HS-27A (cell line): ENCODE measurements at regions not wholly inside any gene's neighbourhood (a gene's known extent, or its start where the extent isn't known, plus 50 kb on each side); places are given as distances from the start of the nearest gene placed in this dataset.

Experiments
- DNase-seq: peaks from one replicate; pipeline ENCODE4 v3.0.0-alpha.2; 2012; ENCODE audit warnings: low read depth, missing footprints

DNA sequence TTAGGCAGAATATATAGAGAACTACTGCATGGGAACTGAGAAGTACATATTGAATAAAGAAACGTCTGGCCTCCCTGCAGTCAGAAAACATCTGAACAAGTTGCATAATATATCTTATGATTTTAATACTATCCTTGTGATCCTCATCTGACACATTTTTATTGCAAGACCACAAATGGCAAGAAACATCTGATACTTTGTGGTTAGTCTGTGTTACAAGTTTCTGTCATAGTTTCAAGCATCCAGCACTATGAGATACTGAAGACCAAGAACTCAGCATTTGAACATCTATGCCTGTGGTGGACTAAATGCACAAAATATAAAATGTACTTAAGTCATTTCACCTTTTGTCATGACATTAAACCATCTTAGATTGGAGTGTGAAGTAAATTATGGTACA lies 1175.8 kb upstream of the MIR17HG start:
- no peak for DNase-seq

- no peak for DNase-seq
Observed at GRCh38 chr13:90177512-90177911, 1170.0 kb upstream of the MIR17HG start.

DNA sequence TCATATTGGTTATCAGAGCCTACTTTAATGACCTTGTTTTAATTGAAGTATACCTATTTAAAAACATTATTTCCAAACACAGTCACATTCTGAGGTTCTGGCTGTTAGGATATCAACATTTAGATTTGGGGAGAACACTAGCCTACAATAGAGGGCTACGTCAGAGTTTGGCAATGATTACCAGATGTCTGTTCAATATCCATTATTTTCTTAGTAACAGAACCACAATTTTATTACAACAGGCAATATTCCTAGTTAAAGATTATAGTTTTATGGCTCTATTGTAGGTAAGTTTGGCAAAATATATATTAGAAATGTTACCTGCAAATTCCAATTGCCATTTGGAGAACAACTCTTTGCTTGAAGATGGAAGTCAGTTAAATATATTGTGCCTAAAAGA lies 1163.1 kb upstream of the MIR17HG start:
- DNase-seq = no peak

DNA sequence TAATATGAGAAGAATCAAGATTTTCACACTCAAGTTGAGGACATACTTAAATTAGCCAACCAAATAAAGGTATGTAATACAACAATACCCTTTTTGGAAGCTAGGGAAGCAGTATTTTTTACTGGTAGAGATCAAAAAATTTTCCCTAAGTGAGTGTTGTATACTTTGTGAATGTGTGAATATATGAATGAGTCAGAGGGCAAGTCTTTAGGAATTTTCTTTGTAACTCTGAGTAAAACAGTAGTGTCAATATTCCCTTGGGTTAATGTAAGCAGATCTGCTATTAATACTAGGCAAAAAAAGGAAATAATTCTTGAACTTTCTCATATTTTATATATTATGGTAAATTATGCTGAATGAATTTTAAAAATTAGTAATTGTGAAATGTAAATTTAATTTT lies 1161.8 kb upstream of the MIR17HG start:
- DNase-seq = no peak

DNA sequence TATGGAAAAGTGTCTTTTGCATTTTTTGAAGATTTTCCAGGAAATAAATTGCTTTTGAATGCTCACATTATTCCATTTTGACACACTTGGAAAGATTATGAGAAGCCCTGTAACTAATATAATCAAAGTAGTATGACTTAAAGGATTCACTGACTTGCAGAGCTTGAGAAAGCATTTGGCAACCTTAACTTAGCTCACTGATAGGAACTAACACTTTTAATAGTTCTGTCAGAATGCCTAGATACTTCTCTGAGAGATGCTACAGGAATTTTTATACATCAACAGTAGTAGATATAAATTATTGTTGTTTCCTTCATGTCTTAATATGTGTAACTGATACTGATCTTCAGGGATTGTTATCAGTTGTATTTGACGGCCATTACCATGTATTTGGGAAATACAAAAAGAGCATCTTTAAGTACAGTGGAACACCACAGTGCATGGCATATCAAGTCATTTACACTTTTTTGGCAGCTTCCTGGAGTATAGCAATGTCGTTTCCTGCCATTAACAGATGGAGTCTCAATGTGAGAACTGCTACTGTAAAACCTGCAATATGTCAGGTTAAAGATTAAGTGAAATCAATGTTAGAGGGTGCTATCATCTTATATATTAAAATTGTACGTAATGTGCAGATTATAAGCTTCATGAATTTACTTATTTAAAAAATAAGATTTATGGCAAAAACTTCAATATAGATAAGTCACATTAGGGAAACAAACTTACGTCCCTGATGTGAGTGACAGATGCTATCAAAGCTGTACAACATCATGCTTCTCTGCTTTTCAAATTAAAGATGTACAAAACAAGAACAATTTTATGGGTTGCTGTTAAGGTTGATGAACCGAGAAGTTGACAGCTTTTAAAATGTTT lies 1159.8 kb upstream of the MIR17HG start:
- DNase-seq = no peak

DNA sequence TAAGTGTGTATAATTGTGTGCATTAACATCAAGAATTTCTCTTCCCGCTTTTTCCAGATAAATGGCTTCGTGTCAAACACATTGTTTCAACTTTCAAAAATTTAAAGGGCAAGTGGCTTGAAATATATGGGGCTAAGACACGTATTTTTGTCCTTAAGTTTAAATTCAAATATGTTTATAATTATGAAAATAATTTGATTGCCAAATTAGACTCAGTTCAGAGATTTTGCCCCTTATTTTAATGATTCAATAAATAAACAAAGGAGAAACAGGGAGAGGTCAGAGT lies 1159.2 kb upstream of the MIR17HG start:
- DNase-seq = no peak

- no peak for DNase-seq
Observed at GRCh38 chr13:90197722-90198121, 1149.8 kb upstream of the MIR17HG start.

DNA sequence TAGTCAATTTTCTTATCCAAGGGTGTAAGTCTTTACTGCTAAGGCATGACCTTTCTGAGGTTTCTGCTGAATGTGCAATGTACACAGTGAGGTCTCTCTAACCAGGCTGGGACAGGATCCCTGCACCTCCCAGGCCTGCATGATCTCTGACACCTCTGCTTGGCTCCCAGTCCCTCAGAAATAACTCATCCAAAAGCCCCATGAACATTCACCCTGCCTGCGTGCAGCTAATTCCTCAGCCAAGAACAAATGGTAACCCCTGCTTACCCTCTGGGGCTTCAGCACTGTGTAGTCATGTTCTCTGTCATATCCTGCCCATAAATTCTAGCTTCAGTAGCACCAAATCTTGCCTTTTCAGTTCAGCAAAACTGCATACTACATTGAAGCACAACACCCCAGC lies 1146.3 kb upstream of the MIR17HG start:
- DNase-seq = no peak

DNA sequence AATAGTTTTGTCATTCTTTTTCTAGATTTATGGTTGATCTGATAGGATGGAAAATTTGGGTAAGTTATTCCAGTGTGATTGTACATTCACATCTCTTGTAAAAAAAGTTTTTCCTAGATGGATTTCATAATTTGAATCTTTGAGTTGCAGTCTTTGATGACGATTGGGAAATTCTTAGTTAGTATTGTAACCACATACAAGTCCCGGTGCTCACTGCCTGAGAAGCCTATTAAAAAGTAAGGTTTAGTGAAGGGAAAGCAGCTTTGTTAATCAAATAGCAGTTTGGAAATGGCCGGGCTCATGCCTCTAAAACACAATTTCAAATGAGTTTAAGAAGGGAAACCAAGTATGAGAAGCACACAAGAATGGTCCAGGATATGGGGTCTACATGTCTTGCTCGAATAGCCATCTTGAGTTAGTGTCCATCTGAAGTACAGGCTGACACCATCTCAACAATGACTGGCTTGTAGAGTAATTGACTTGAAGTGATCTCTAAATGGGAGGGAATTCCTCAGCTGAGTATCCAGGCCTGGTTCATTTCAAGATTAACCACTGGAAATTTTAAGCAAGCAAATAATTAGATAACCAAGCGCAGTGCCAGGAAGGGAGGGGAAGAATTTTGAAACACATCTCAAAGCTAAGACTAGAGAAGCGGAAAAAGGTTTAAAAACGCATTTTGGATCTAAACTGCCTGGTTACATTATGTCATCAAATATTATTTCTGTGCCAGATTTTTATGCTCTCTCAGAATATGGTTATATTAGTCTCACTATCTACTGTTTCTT lies 1145.6 kb upstream of the MIR17HG start:
- no peak for DNase-seq

DNA sequence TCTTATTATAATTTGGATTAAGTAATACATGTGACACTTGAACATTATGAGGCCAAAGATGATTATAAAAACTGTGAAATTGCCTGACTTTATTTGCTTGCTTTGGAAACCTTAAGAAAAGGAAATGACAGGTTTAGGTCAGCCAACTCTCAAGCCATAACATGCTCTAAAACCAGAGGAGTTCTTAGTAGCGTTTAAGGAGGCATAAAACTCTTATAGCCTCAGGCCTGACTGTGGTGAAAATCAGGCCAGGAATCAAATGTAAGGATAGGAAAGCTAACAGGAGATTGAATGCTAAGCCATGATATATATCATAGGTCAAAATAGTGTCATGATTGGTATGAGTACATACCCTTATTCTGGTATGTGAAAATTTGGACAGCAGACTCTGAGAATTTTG lies 1142.4 kb upstream of the MIR17HG start:
- no peak for DNase-seq

DNA sequence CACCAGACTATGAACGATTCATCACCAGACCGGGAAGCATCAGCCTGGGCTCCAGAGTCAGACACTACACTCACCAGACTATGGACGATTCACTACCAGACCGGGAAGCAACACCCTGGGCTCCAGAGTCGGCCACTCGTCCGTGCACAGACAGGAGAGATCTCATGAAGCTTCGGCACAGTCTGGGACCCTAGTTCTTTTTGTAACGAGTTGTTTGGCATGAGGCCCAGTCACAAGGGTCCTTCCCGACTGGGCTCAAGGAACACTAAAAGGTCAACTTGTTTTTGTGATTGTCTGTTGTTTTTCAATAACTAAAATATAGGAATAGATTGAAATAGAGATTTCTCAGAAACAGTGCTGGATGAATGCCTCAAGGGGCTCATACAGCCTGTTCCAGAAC lies 1141.6 kb upstream of the MIR17HG start:
- no peak for DNase-seq

DNA sequence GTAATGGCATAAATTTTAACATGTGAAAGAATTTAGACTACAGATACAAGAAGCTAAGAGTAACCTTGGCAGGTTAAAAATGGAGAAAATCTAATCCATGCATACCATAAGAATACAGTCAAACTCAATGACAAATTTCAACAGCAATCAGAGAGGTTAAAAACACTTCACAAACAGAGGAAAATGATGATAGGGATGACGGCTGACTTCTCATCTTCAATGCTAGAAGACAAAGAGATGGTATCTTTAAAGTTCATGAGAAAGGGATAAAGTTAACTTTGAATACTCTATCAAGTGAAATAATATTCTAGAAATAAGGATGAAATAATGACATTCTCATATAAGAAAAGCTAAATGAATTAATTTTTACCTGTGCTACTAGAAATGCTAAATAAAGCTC lies 1130.2 kb upstream of the MIR17HG start:
- no peak for DNase-seq

GRCh38 chr13:90222758-90223157 lies 1124.7 kb upstream of the MIR17HG start:
- DNase-seq = no peak

GRCh38 chr13:90230311-90230710 lies 1117.2 kb upstream of the MIR17HG start:
- no peak for DNase-seq

DNA sequence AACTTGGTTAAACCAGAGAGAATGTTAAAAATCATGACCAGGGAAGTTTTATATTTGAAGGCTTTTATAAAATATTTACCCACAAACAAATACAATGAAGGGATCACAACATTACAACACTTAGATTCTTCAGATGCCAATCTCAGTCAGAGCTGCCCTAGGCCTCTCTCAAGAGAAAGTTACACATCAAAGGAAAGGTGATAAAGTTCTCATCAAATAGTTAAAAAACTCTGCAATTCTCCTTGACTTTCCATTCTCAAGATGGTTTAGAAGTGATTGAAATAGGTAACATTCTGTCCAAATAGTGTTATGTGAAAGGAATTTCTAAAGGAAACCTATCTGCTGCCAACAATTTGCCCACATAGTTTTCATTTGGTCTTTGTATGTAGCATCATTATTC lies 1115.2 kb upstream of the MIR17HG start:
- no peak for DNase-seq

GRCh38 chr13:90233933-90234672 lies 1113.4 kb upstream of the MIR17HG start:
- no peak for DNase-seq

DNA sequence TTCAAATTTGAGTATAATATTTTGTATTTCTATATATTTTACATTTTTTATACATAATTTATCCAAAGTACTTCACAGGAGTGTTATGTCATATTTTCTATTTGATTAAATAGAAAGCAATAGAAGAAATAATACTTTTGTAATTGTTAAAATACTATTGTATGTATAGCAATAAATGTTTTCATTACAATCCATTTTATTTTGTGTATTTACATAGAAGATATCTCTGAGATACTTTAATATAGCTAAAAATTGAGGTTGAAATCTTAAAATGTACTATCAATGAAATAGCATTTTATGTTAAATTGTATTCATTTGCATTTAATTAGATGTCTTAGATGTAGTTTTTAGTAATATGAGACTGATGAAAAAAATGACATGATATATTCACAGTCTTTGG lies 1109.6 kb upstream of the MIR17HG start:
- DNase-seq = no peak

GRCh38 chr13:90238413-90238812 lies 1109.1 kb upstream of the MIR17HG start:
- DNase-seq = no peak

DNA sequence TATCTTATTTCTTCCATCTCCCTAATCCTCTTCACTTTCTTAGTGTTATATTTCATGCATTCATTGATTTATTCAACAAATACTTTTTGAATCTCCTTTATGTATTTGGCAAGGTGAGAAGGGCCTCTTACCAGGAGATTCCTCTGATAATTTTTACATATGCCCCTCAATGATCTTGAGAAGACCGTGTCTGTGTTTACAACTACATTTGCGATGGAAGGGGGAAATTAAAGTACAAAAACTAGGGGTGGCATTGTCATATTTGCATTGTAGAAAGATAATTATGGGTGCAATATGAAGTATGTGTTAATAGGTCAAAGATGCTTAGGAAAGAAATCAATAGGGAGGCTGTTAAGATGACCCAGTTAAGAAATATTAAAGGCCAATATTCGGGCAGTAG lies 1108.4 kb upstream of the MIR17HG start:
- DNase-seq = no peak

DNA sequence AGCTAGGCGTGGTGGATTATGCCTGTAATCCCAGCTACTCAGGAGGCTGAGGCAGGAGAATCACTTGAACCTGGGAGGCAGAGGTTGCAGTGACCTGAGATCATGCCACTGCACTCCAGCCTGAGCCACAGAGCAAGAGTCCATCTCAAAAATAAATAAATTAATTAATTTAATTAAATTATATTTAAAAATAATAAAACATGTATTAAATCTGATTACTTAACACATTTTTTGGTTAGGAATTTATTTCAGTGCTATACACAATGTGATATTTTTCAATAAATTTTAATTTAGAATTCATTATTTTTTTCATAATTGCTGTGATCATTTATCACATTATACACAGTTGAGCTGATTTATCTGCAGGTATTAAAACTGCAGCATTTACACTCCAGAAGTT lies 1101.5 kb upstream of the MIR17HG start:
- DNase-seq = no peak

DNA sequence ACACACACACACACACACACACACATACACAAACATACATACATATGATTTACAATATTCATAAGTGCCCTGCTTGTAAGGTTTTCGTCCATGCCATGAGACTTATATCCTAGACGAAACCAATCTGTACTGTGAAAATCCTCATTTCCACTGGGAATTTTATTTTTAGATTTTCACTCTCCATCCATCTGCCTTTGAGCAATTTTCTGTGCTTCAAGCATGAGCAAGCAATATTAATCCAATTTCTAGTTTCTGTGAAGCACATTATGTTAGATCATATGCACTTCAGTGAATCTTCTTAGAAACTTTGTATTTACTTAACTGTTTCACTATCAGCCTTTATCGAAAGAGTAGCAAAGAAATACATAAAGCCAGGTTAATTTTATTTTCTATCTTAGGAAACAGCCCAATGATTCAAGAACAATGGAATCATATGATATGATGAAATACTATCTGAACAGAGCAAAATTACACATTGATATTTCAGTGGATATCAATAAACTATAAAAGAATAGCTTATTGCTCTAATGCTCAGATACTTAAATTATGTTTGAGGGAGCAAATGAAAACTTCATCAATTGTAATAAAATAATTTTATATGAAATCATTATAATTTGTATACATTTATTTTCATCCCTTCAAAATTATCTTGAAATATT lies 1100.7 kb upstream of the MIR17HG start:
- DNase-seq = no peak

- no peak for DNase-seq
Observed at GRCh38 chr13:90253806-90254205, 1093.7 kb upstream of the MIR17HG start.
